Frontal cortex (tissue), 3 donors: ENCODE measurements at regions not wholly inside any gene's neighbourhood (a gene's known extent, or its start where the extent isn't known, plus 50 kb on each side); places are given as distances from the start of the nearest gene placed in this dataset.

Experiments
- DNase-seq, 2 donors: peaks; one replicate each; pipeline ENCODE4 v3.0.0; 2012; ENCODE audit warnings: low spot score in 2 of 2
- FAIRE-seq: peaks from 2 replicates; lab custom pipeline; 2012; peaks lifted over from hg19 to GRCh38; lab: Jason Lieb, UNC
- donor health status: control.
- donor health status: control.
- donor health status: control.

GRCh38 chr5:54632131-54632701 is 114.7 kb downstream of the SNX18 start:
- no peak for DNase-seq
- FAIRE-seq = no peak

DNA sequence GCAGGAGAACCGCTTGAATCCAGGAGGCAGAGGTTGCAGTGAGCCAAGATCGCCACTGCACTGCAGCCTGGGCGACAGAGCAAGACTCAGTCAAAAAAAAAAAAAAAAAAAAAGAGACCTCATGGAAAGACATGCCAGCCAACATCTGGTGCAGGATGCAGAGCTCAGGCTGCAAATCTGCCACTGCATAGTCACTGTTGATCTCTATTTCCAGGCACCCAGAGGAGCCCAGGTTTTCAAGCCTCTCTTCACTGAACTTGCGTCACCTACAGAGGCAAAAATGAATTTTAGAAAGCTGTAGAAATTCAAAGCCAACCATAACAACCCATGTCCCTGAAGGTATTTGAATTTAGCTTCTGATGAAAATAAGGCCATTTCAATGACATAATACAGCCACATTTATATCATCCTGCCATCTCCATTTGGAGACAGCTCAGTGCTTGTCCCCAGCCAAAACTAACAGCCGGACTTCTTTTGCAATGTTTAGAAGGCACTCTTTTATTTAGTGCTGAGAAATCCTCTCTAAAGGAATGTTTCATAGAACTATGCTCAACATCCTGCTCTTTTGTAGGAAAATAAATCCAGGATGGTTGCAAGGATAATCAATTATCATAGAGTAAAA is 113.3 kb downstream of the SNX18 start:
- FAIRE-seq (no peak), DNase-seq (no peak)

DNA sequence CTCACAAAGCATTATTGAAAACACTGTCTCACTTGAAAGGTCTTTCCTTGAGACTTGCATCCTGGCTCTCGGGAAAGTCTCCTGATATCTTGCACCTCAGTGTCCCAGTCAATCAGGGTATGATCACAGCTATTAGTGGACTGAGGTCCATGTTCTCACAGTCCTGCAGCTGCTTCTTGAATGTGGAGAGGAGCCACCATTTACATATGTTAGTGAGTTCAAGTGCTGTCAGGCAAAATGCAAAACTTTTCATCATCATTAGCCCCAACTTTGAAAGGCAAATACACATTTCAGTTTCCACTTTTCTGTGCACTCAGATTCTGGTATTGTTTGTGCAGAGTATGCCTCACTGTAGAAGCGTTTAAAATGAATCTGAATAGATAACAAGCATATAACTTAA is 111.6 kb downstream of the SNX18 start:
- no peak for DNase-seq
- FAIRE-seq = no peak

DNA sequence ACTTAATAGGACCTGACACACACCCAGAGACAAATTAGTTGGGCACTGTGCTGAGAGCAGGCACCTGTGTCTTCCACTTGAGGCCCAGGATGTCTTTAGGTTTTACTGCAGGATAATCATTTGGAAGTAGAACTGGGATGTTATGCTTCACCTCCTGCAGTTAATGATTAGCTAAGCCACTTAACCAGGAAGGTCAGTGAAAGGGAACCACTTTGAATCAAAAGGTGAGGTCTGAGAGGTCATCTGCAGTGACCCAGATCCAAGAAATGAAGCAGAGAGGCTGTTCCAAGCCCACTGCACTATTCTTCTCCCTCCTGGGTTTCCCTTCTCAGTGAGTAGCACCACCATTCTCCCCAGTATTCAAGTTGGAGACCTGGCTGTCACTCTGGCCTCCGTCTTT is 110.5 kb downstream of the SNX18 start:
- DNase-seq (no peak), FAIRE-seq (no peak)

DNA sequence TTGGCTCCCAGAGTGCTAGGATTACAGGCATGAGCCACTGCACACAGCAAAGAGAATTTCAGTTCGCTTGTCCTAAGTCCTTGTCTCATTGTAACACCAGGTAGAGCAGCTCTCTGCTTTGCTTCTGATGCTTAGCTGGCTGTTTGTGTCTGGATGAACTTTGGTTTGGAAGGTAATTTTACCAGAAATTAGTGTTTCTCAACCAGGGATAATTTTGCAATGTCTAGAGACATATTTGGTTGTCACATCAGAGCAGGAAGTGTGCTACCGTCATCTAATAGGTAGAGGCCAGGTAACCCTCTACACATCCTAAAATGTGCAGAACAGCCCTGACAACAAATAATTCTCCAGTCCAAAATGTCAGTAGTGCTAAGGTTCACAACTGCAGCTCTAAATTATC is 108.8 kb downstream of the SNX18 start:
- FAIRE-seq (no peak), DNase-seq (no peak)

DNA sequence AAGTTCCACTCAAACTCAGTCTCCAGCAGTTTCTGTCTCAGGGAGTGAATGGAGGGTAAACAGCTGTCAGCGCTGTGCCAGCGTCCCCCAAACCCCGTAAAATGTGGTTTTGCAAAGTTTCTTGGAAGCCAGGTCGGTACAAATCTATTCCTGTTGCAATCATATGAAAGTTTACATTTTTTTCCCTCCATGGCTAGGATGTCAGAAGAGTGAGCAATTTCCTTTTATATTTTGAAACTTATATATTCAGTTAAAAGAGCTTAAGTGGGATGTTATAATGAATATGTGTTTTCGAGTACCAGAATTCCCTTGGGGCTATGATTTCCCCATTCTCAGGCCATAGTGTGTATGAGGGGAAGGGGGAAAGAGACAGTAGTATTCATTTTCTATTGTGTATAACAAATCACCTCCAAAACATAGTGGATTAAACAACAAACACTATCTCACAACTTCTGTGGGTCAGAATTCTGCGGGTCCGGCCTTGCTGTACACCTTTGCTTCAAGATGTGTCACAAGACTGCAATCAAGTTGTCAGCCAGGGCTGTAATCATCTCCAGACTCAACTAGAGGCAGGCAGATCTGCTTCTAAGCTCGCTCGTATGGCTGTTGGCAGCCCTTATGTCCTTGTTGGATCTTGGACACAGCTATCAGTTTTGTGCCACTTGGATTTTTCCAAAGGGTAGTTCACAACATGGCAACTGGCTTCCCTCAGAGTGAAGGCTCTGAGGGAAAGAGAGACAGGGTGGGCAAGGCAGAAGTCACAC is 107.4 kb downstream of the SNX18 start:
- DNase-seq (no peak), FAIRE-seq (no peak)

- no peak for FAIRE-seq
- DNase-seq = no peak
These were observed 104.2 kb downstream of the SNX18 start for GRCh38 chr5:54621709-54622108.

DNA sequence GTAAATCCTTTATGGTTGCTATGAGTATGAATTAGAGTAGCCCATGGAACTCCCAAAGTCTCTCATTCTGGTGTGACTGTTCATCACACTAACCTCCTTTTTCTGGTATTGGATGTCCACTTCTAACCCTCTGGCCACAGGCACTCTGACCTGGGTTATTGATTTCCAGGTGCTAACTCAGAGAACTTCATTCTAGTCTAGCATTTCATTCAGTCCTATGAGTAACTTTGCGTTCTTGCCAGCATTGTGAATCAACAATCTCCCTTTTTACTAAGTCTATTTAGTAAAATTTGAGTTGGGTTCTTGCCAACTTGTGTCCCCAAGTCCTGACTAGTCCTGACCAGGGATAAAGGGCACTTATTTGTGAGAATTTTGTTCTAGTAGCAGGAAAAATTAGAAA is 103.5 kb downstream of the SNX18 start:
- FAIRE-seq (no peak), DNase-seq (no peak)

DNA sequence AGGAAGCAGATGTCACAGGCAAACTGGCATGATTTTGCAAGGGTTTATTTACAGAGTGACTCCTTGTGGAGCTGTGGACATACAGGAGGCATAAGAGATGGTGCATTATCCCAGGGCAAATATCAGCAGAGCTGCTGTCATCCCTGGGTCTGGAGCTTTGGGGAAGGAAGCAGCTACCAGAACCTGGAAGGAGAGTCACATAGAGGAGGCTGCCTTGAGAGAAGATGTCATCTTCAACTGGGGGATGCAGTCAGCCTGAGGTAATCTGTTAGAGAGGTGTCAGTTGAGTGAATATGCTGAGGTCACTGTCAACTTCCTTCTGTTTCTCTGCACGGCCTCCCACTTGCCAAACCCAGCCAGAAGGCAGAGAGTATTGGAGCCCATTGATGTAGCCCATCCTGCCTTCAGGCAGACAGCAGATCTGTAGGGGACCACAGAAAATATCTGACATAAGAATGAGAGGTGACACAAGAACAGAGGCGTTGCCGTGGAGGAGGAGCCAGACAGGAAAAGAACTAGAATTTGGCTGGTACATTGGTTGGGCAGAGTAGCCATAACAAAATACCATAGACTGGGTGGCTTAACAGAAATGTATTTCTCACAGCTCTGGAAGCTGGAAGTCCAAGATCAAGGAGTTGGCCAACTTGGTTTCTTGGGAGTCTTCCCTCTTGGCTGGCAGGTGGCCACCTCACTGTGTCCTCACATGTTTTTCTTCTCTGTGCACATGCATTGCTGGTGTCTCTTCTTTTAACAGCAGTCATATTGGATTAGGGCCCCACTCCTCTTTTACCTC is 102.8 kb downstream of the SNX18 start:
- FAIRE-seq = no peak
- no peak for DNase-seq

GRCh38 chr5:54619731-54620130 is 102.2 kb downstream of the SNX18 start:
- FAIRE-seq = no peak
- no peak for DNase-seq

- DNase-seq (no peak), FAIRE-seq (no peak)
These were observed 99.1 kb downstream of the SNX18 start for GRCh38 chr5:54616518-54617220.

GRCh38 chr5:54616031-54616430 is 98.5 kb downstream of the SNX18 start:
- DNase-seq (no peak), FAIRE-seq (no peak)

GRCh38 chr5:54615381-54615780 is 97.8 kb downstream of the SNX18 start:
- FAIRE-seq = no peak

GRCh38 chr5:54612711-54613110 is 95.2 kb downstream of the SNX18 start:
- DNase-seq = no peak
- FAIRE-seq = no peak

More at GRCh38 chr5:54615381-54615780, 97.8 kb downstream of the SNX18 start:
- DNase-seq = no peak

- FAIRE-seq (no peak), DNase-seq (no peak)
These were observed 93.9 kb downstream of the SNX18 start for GRCh38 chr5:54611290-54611951.

GRCh38 chr5:54610197-54610944 is 92.8 kb downstream of the SNX18 start:
- DNase-seq (no peak), FAIRE-seq (no peak)

- DNase-seq (no peak), FAIRE-seq (no peak)
These were observed 91.0 kb downstream of the SNX18 start for GRCh38 chr5:54608423-54609085.

- no peak for FAIRE-seq
- no peak for DNase-seq
These were observed 89.4 kb downstream of the SNX18 start for GRCh38 chr5:54607006-54607405.
